B cell (primary cell): ENCODE measurements at regions not wholly inside any gene's neighbourhood (a gene's known extent, or its start where the extent isn't known, plus 50 kb on each side); places are given as distances from the start of the nearest gene placed in this dataset.
"Not testable (repeated sequence)": the region's sequence is repeated elsewhere in the genome, so short reads cannot be mapped to it uniquely, and the experiment has no call there.

Experiments
- EZH2 ChIP-seq: IDR thresholded peaks from 2 replicates; pipeline ENCODE4 v1.6.1; 2012; ENCODE audit warnings: borderline replicate concordance, low read depth, mild to moderate bottlenecking, moderate library complexity, low read length; ENCODE audit not compliant: insufficient read depth, poor library complexity, severe bottlenecking
- TF ChIP-seq, protein P1 (sequence below): fragments of 200-600 bp; IDR thresholded peaks from one replicate; pipeline ENCODE4 v1.8.0; 2022; ENCODE audit warnings: antibody characterized with exemption, mild to moderate bottlenecking

DNA sequence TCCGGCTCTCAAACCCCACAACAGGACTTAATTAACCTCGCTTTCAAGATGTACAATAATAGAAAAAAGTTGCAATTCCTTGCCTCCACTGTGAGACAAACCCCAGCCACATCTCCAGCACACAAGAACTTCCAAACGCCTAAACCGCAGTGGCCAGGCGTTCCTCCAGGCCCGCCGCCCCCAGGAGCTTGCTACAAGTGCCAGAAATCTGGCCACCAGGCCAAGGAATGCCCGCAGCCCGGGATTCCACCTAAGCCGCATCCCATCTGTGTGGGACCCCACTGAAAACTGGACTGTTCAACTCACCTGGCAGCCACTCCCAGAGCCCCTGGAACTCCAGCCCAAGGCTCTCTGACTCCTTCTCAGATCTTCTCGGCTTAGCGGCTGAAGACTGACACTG is 262.5 kb downstream of the SMARCA2 start:
- TF ChIP-seq, protein P1, sequence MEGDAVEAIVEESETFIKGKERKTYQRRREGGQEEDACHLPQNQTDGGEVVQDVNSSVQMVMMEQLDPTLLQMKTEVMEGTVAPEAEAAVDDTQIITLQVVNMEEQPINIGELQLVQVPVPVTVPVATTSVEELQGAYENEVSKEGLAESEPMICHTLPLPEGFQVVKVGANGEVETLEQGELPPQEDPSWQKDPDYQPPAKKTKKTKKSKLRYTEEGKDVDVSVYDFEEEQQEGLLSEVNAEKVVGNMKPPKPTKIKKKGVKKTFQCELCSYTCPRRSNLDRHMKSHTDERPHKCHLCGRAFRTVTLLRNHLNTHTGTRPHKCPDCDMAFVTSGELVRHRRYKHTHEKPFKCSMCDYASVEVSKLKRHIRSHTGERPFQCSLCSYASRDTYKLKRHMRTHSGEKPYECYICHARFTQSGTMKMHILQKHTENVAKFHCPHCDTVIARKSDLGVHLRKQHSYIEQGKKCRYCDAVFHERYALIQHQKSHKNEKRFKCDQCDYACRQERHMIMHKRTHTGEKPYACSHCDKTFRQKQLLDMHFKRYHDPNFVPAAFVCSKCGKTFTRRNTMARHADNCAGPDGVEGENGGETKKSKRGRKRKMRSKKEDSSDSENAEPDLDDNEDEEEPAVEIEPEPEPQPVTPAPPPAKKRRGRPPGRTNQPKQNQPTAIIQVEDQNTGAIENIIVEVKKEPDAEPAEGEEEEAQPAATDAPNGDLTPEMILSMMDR = not testable (repeated sequence)
- not testable (repeated sequence) for TF ChIP-seq EZH2
